Tibial nerve (tissue), 4 donors: ENCODE measurements at regions not wholly inside any gene's neighbourhood (a gene's known extent, or its start where the extent isn't known, plus 50 kb on each side); places are given as distances from the start of the nearest gene placed in this dataset.
"Not testable (repeated sequence)": the region's sequence is repeated elsewhere in the genome, so short reads cannot be mapped to it uniquely, and the experiment has no call there.

ENCODE experiments used
- DNase-seq, 2 donors: peaks; one replicate each; pipeline ENCODE4 v3.0.0-alpha.2; 2019; ENCODE audit warnings: low spot score in 2 of 2
- H3K27ac ChIP-seq, 4 donors: fragments of 200-600 bp; sonication (generic) in 3 of 4; one replicate each; pipeline ENCODE4 v1.5.1; 2017 to 2019; ENCODE audit warnings: mild to moderate bottlenecking in 1 of 4
- H3K27me3 ChIP-seq, 2 donors: fragments of 200-600 bp; sonication (generic) in 1 of 2; one replicate each; pipeline versions ENCODE4 v1.5.1 to v1.6.0; 2017 to 2019
- H3K36me3 ChIP-seq, 3 donors: fragments of 200-600 bp; sonication (generic); one replicate each; pipeline ENCODE4 v1.5.1; 2018 to 2019
- H3K4me1 ChIP-seq, 4 donors: fragments of 200-600 bp; sonication (generic) in 3 of 4; one replicate each; pipeline ENCODE4 v1.5.1; 2017 to 2019
- H3K4me3 ChIP-seq, 4 donors: fragments of 200-600 bp; sonication (generic) in 3 of 4; one replicate each; pipeline ENCODE4 v1.5.1; 2017 to 2019; ENCODE audit warnings: mild to moderate bottlenecking in 1 of 4, moderate library complexity in 1 of 4
- H3K9me3 ChIP-seq, 4 donors: fragments of 200-600 bp; sonication (generic) in 3 of 4; one replicate each; pipeline ENCODE4 v1.5.1; 2017 to 2019
- EP300 ChIP-seq, 2 donors: sonication (generic); formaldehyde crosslinking; IDR thresholded peaks; one replicate each; pipeline ENCODE4 v1.6.1; 2017; ENCODE audit warnings: antibody characterized with exemption in 2 of 2, mild to moderate bottlenecking in 1 of 2
- POLR2A ChIP-seq, 2 donors: fragments of 450-650 bp; IDR thresholded peaks; one replicate each; pipeline ENCODE4 v1.6.1; 2017; ENCODE audit warnings: antibody characterized with exemption in 2 of 2, mild to moderate bottlenecking in 2 of 2, moderate library complexity in 2 of 2
- WGBS, 2 donors: methylation state at CpG; one replicate each; pipeline ENCODE4 v1.1.5; 2018; 5-methylcytosine and 5-hydroxymethylcytosine counted together
- TF ChIP-seq, protein P1 (sequence below), 5 experiments: fragments of 200-600 bp in 3 of 5; fragments of 450-650 bp in 2 of 5; sonication (generic) in 3 of 5; IDR thresholded peaks; one replicate each; pipeline ENCODE4 v1.5.1; 2016 to 2019; ENCODE audit warnings: antibody characterized with exemption in 5 of 5, mild to moderate bottlenecking in 3 of 5, moderate library complexity in 2 of 5

DNA sequence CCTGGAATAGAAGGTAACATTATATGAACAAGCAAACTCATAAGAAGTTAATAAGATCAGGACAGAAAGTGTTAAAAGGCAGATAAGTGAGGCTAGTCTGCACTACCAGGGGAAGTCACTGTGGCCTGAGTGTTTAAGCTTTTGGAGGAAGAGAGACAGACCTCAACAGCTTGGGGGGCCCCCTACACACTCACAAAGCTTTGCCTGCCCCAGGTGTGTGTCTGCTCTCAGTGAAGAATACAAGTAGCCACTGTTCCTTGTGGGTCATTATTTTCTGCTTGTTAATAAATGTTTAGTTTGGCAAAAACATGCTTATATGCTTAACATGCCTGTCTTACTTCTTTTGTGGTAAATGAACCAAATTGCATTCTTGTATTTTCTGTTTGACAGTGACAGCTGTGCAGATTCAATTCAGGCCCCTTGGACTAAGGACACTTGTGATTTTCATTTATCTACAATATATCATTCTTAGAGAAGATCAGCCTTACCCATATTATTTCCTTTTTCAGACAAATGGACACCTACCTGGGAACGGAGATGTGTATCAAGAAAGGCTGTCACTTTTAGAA is 50.7 kb upstream of the C12orf71 start:
- no peak for DNase-seq
- H3K4me1 ChIP-seq = no peaks in the 10 kb centered on the region
- TF ChIP-seq, protein P1, sequence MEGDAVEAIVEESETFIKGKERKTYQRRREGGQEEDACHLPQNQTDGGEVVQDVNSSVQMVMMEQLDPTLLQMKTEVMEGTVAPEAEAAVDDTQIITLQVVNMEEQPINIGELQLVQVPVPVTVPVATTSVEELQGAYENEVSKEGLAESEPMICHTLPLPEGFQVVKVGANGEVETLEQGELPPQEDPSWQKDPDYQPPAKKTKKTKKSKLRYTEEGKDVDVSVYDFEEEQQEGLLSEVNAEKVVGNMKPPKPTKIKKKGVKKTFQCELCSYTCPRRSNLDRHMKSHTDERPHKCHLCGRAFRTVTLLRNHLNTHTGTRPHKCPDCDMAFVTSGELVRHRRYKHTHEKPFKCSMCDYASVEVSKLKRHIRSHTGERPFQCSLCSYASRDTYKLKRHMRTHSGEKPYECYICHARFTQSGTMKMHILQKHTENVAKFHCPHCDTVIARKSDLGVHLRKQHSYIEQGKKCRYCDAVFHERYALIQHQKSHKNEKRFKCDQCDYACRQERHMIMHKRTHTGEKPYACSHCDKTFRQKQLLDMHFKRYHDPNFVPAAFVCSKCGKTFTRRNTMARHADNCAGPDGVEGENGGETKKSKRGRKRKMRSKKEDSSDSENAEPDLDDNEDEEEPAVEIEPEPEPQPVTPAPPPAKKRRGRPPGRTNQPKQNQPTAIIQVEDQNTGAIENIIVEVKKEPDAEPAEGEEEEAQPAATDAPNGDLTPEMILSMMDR (IDR thresholded peaks at IDR 0.05) = no peak
- TF ChIP-seq POLR2A (IDR thresholded peaks at IDR 0.05) (no peak), EP300 (IDR thresholded peaks at IDR 0.05) (no peak)
- WGBS, 2 donors = 89 to 95% methylated on average over 1 of the region's 1 CpG
- no peak overlapping the region for H3K27ac ChIP-seq
- H3K36me3 ChIP-seq = peaks cover 0 to 9% (median 0%) of the 10 kb centered on the region in 3 donors
- H3K4me3 ChIP-seq = no peak overlapping the region
- no peaks in the 10 kb centered on the region for H3K27me3 ChIP-seq
- H3K9me3 ChIP-seq = no peaks in the 10 kb centered on the region

DNA sequence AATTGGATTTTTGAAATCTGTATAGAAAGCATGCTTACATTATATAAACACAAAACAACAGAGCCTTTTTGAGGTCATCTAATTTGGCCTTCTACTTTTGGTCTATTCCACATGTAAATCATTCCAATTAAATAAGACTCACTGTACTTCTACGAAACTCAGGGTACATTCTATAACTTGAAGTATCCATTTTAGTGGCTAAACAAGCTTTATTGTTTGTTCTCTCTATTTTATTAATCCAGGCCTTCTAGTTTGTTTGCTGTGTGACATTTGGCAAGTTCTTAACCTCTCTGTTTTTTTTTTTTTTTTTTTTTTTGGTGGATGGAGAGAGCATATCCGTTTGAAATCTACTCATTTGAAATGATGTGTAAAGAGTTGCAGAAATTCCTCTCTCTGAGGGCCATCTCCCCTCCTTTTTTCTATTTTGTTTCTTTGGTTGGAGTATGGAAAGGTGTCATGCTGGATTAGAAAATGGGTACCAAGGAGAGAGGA is 58.1 kb upstream of the C12orf71 start:
- DNase-seq = no peak
- Histone ChIP-seq H3K27me3 (no peaks in the 10 kb centered on the region), H3K4me1 (peaks cover 0 to 10% (median 3%) of the 10 kb centered on the region in 4 donors), H3K9me3 (no peaks in the 10 kb centered on the region), H3K27ac (no peak overlapping the region), H3K36me3 (peaks cover 0 to 7% (median 0%) of the 10 kb centered on the region in 3 donors), H3K4me3 (no peak overlapping the region)
- 67 to 87% methylated on average over 2 of the region's 2 CpGs for WGBS, 2 donors
- TF ChIP-seq POLR2A (IDR thresholded peaks at IDR 0.05) (no peak), EP300 (IDR thresholded peaks at IDR 0.05) (no peak)
- TF ChIP-seq, protein P1 (IDR thresholded peaks at IDR 0.05) = no peak

DNA sequence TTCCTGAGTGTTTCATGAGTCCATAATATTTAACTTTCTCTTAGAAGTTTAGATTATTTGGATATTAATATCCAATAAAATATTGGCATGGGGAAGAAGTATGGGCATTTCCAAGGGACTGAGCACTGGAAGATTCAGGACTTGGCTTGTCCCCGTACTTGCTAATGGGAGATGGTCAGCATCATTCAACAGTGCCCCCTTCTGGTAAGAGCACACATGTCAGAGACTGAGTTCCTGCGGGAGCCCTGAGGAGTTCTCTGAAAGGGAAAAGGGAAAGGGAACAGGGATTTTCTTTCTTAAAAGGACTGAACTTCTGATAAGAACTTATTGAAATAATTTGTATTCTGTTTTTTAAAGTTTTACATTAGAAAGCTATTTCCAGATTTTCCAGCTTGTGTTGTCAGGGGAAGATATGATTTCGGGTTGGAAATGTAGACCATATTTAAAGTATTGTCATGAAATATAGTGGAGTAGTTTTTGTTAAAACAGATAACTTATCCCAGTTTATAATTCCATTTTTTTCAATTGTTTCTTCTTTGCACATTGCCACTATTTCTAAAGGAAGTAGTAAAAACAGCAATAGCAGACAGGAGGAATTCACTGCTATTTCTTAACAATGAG is 59.8 kb upstream of the C12orf71 start:
- peak; percentile 30 to 80 for DNase-seq
- H3K27ac ChIP-seq = no peak overlapping the region

DNA sequence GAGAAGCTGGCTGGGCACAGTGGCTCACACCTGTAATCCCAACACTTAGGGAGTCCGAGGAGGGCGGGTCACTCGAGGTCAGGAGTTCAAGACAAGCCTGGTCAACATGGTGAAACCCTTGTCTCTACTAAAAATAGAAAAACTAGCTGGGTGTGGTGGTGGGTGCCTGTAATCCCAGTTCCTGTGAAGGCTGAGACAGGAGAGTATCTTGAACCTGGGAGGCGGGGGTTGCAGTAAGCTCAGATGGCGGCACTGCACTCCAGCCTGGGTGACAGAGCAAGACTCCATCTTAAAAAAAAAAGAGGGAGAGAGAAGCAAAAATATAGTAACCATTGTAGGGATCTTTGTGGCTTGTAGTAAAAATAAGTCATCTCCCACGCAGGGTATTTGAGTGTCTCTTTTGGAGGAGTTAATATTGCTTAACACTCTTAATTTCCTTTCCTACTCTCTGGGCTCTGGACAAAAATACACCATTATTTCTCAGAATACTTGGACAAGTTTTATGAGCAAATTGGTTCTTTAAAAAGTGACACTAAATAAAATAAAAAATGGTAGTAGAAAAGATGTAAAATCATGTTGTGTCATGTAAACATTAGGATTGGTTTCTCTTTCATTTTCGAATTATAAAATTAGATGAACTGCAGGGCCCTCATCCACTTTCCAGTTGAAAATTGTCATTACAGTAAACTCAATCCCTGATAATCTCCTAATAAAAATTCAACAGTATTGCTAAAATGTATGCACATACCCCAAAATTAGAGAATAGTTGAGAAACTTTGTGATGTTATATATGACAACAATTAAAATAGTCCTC is 61.1 kb upstream of the C12orf71 start:
- no peak overlapping the region for H3K27ac ChIP-seq

More for the DNA sequence above, 59.8 kb upstream of the C12orf71 start:
- peaks cover 0 to 10% (median 3%) of the 10 kb centered on the region in 4 donors for H3K4me1 ChIP-seq
- peak in 1 of 2 donors; percentile 20 for TF ChIP-seq EP300 (IDR thresholded peaks at IDR 0.05)
- TF ChIP-seq, protein P1 (IDR thresholded peaks at IDR 0.05) = peak; percentile 47 to 76 (median 64)
- TF ChIP-seq POLR2A (IDR thresholded peaks at IDR 0.05) = no peak
- H3K36me3 ChIP-seq = no peaks in the 10 kb centered on the region
- H3K4me3 ChIP-seq = no peak overlapping the region
- H3K27me3 ChIP-seq = no peaks in the 10 kb centered on the region
- no peaks in the 10 kb centered on the region for H3K9me3 ChIP-seq
- 31 to 35% methylated on average over 3 of the region's 3 CpGs for WGBS, 2 donors

DNA sequence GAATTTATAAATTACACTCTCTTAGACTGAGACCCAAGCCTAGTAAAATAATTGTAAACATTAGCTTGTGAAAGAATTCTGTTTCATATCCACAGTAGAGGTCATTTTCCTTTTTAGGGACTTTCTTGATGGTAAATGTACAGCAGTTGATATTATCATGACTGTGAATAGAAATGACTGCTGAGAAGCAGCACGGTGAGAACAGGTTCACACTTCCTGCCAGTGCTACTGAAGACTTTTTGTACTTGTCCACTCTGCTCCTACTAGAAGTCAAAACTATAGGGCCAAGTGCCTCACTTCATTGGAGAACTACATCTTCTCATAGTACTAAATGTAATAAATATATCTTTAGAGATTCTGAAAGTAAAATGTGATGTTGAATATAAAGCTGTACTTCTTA is 63.3 kb upstream of the C12orf71 start:
- H3K27ac ChIP-seq, DNase-seq, H3K4me1 ChIP-seq, H3K9me3 ChIP-seq, H3K36me3 ChIP-seq, H3K27me3 ChIP-seq, H3K4me3 ChIP-seq: not testable (repeated sequence)
- 24 to 28% methylated on average over 1 of the region's 1 CpG for WGBS, 2 donors

More for the DNA sequence above, 61.1 kb upstream of the C12orf71 start:
- TF ChIP-seq, protein P1 (IDR thresholded peaks at IDR 0.05) = no peak
- TF ChIP-seq EP300 (IDR thresholded peaks at IDR 0.05) = no peak
- TF ChIP-seq POLR2A (IDR thresholded peaks at IDR 0.05) = no peak
- Histone ChIP-seq H3K4me3 (no peak overlapping the region), H3K9me3 (no peaks in the 10 kb centered on the region), H3K36me3 (no peaks in the 10 kb centered on the region), H3K27me3 (no peaks in the 10 kb centered on the region), H3K4me1 (peaks cover 0 to 10% (median 3%) of the 10 kb centered on the region in 4 donors)
- DNase-seq = no peak
- 61 to 80% methylated on average over 7 of the region's 7 CpGs for WGBS, 2 donors
